Upper lobe of left lung (tissue), 6 donors: ENCODE measurements at regions not wholly inside any gene's neighbourhood (a gene's known extent, or its start where the extent isn't known, plus 50 kb on each side); places are given as distances from the start of the nearest gene placed in this dataset.

Source experiments
- ATAC-seq, 2 donors: fragments of 200-7000 bp; cut with Tn5 transposase; one replicate each; pipeline ENCODE4 v1.9.1; 2022; ENCODE audit warnings: mild to moderate bottlenecking in 2 of 2, moderate library complexity in 2 of 2; ENCODE audit not compliant: low FRiP score in 2 of 2
- DNase-seq, 2 donors: peaks; one replicate each; pipeline ENCODE4 v3.0.0-alpha.2; 2019 to 2020
- H3K27ac ChIP-seq, 4 donors: fragments of 200-600 bp; sonication (generic); one replicate each; pipeline ENCODE4 v1.5.1; 2016 to 2019
- H3K27me3 ChIP-seq, 4 donors: fragments of 200-600 bp; sonication (generic); one replicate each; pipeline ENCODE4 v1.5.1; 2017 to 2019
- H3K36me3 ChIP-seq, 4 donors: fragments of 200-600 bp; sonication (generic); one replicate each; pipeline ENCODE4 v1.5.1; 2016 to 2019
- H3K4me1 ChIP-seq, 4 donors: fragments of 200-600 bp; sonication (generic); one replicate each; pipeline ENCODE4 v1.5.1; 2018 to 2019
- H3K4me3 ChIP-seq, 4 donors: fragments of 200-600 bp; sonication (generic); one replicate each; pipeline ENCODE4 v1.5.1; 2017 to 2019; ENCODE audit warnings: mild to moderate bottlenecking in 2 of 4, moderate library complexity in 1 of 4
- H3K9me3 ChIP-seq, 4 donors: fragments of 200-600 bp; sonication (generic); one replicate each; pipeline ENCODE4 v1.5.1; 2018 to 2019
- CTCF ChIP-seq, 6 experiments: fragments of 450-650 bp in 4 of 6; fragments of 200-600 bp in 2 of 6; sonication (generic) in 2 of 6; IDR thresholded peaks; one replicate each; pipeline ENCODE4 v1.5.1; 2016 to 2019; ENCODE audit warnings: antibody characterized with exemption in 6 of 6
- EP300 ChIP-seq, 4 donors: sonication (generic); formaldehyde crosslinking; IDR thresholded peaks; one replicate each; pipeline ENCODE4 v1.5.1; 2017; ENCODE audit warnings: antibody characterized with exemption in 4 of 4, control low read depth in 2 of 4
- POLR2A ChIP-seq, 4 donors: fragments of 450-650 bp; IDR thresholded peaks; one replicate each; pipeline ENCODE4 v1.5.1; 2016 to 2017; ENCODE audit warnings: antibody characterized with exemption in 4 of 4, mild to moderate bottlenecking in 2 of 4
- POLR2AphosphoS5 ChIP-seq, 2 donors: sonication (generic); formaldehyde crosslinking; IDR thresholded peaks; one replicate each; pipeline ENCODE4 v1.5.1; 2017; ENCODE audit warnings: antibody characterized with exemption in 2 of 2
- WGBS, 2 donors: methylation state at CpG; one replicate each; pipeline ENCODE4 v1.1.5; 2017 to 2018; 5-methylcytosine and 5-hydroxymethylcytosine counted together
- donor health status: DM: no; HTN: no; CAD: no; lungs with moderate emphysema.
- donor health status: DM: no; HTN: yes; CAD: no; lungs with severe emphysema.

GRCh38 chr1:37113285-37113997 lies 79.1 kb upstream of the GRIK3 start:
- Histone ChIP-seq H3K27ac (no peak overlapping the region), H3K36me3 (no peaks in the 10 kb centered on the region), H3K9me3 (no peaks in the 10 kb centered on the region), H3K27me3 (no peaks in the 10 kb centered on the region), H3K4me1 (no peaks in the 10 kb centered on the region), H3K4me3 (no peak overlapping the region)
- no peak for ATAC-seq
- WGBS, 2 donors = 79 to 87% methylated on average over 6 of the region's 6 CpGs
- no peak for TF ChIP-seq CTCF (IDR thresholded peaks at IDR 0.05)
- no peak for TF ChIP-seq EP300 (IDR thresholded peaks at IDR 0.05)
- TF ChIP-seq POLR2AphosphoS5 (IDR thresholded peaks at IDR 0.05) = no peak
- no peak for TF ChIP-seq POLR2A (IDR thresholded peaks at IDR 0.05)
- DNase-seq = no peak

- 43 to 53% methylated on average over 1 of the region's 1 CpG for WGBS, 2 donors
- no peak for ATAC-seq
- Histone ChIP-seq H3K27ac (no peak overlapping the region), H3K4me1 (peaks cover 0 to 5% (median 0%) of the 10 kb centered on the region in 4 donors), H3K4me3 (no peak overlapping the region), H3K27me3 (no peaks in the 10 kb centered on the region), H3K9me3 (peaks cover 0 to 12% (median 0%) of the 10 kb centered on the region in 4 donors), H3K36me3 (no peaks in the 10 kb centered on the region)
- DNase-seq = no peak
- TF ChIP-seq EP300 (IDR thresholded peaks at IDR 0.05) (no peak), CTCF (IDR thresholded peaks at IDR 0.05) (no peak), POLR2AphosphoS5 (IDR thresholded peaks at IDR 0.05) (no peak), POLR2A (IDR thresholded peaks at IDR 0.05) (no peak)
Observed at GRCh38 chr1:37118790-37119189, 84.5 kb upstream of the GRIK3 start.

- TF ChIP-seq POLR2A (IDR thresholded peaks at IDR 0.05) (no peak), POLR2AphosphoS5 (IDR thresholded peaks at IDR 0.05) (no peak), EP300 (IDR thresholded peaks at IDR 0.05) (no peak), CTCF (IDR thresholded peaks at IDR 0.05) (no peak)
- H3K4me3 ChIP-seq = no peak overlapping the region
- no peaks in the 10 kb centered on the region for H3K36me3 ChIP-seq
- WGBS, 2 donors = 48 to 57% methylated on average over 6 of the region's 6 CpGs
- ATAC-seq (no peak), DNase-seq (no peak)
- peaks cover 0 to 12% (median 0%) of the 10 kb centered on the region in 4 donors for H3K9me3 ChIP-seq
- H3K27me3 ChIP-seq = no peaks in the 10 kb centered on the region
- peaks cover 0 to 5% (median 0%) of the 10 kb centered on the region in 4 donors for H3K4me1 ChIP-seq
- no peak overlapping the region for H3K27ac ChIP-seq
Observed at GRCh38 chr1:37120279-37120678, 86.0 kb upstream of the GRIK3 start.

GRCh38 chr1:37123276-37124115 lies 89.2 kb upstream of the GRIK3 start:
- Histone ChIP-seq H3K4me3 (no peak overlapping the region), H3K4me1 (peaks cover 0 to 5% (median 0%) of the 10 kb centered on the region in 4 donors), H3K36me3 (no peaks in the 10 kb centered on the region), H3K27ac (no peak overlapping the region), H3K9me3 (peaks cover 0 to 12% (median 0%) of the 10 kb centered on the region in 4 donors), H3K27me3 (no peaks in the 10 kb centered on the region)
- ATAC-seq (no peak), DNase-seq (no peak)
- TF ChIP-seq CTCF (IDR thresholded peaks at IDR 0.05) (no peak), EP300 (IDR thresholded peaks at IDR 0.05) (no peak), POLR2AphosphoS5 (IDR thresholded peaks at IDR 0.05) (no peak), POLR2A (IDR thresholded peaks at IDR 0.05) (no peak)
- WGBS, 2 donors = 70 to 77% methylated on average over 9 of the region's 9 CpGs
